Kidney (tissue), 13 donors: ENCODE measurements at regions not wholly inside any gene's neighbourhood (a gene's known extent, or its start where the extent isn't known, plus 50 kb on each side); places are given as distances from the start of the nearest gene placed in this dataset.

ENCODE experiments used
- DNase-seq, 5 donors: peaks; one replicate each; pipeline ENCODE4 v3.0.0-alpha.2; 2013 to 2020
- FAIRE-seq: peaks from 2 replicates; lab custom pipeline; 2012; peaks lifted over from hg19 to GRCh38; lab: Jason Lieb, UNC
- H3K27ac ChIP-seq, 2 donors: one replicate each; pipeline ENCODE4 v1.7.0; 2013; ENCODE audit warnings: low read depth in 2 of 2, low read length in 2 of 2, inconsistent platforms in 1 of 2
- H3K27me3 ChIP-seq: one replicate; pipeline ENCODE4 v1.7.1; 2013; ENCODE audit warnings: low read length, inconsistent platforms; ENCODE audit not compliant: control insufficient read depth, insufficient read depth
- H3K36me3 ChIP-seq, 3 donors: one replicate each; pipeline versions ENCODE4 v1.7.0 to v1.7.1; 2013; ENCODE audit warnings: low read length in 3 of 3, control low read depth in 1 of 3, inconsistent platforms in 1 of 3; ENCODE audit not compliant: insufficient read depth in 3 of 3, control insufficient read depth in 2 of 3
- H3K4me1 ChIP-seq, 3 donors: one replicate each; pipeline versions ENCODE4 v1.7.0 to v1.7.1; 2013; ENCODE audit warnings: low read length in 3 of 3, inconsistent platforms in 1 of 3, low read depth in 1 of 3; ENCODE audit not compliant: control insufficient read depth in 2 of 3, insufficient read depth in 2 of 3
- H3K4me3 ChIP-seq, 3 donors: one replicate each; pipeline versions ENCODE4 v1.7.0 to v1.8.1; 2013; ENCODE audit warnings: low read length in 3 of 3, control low read depth in 1 of 3, inconsistent platforms in 1 of 3
- H3K9ac ChIP-seq, 3 donors: one replicate each; pipeline versions ENCODE4 v1.7.0 to v1.7.1; 2013; ENCODE audit warnings: low read length in 3 of 3, control low read depth in 1 of 3, inconsistent platforms in 1 of 3
- H3K9me3 ChIP-seq, 3 donors: one replicate each; pipeline versions ENCODE4 v1.7.0 to v1.7.1; 2013; ENCODE audit warnings: low read length in 3 of 3, control low read depth in 1 of 3, inconsistent platforms in 1 of 3; ENCODE audit not compliant: control insufficient read depth in 2 of 3, insufficient read depth in 1 of 3
- intact Hi-C: fragments of 100-400 bp; cut with DNase I; formaldehyde crosslinking; loops from one replicate; pipeline ENCODE4 v1.11.1; 2022
- TF ChIP-seq, protein P1 (sequence below): IDR thresholded peaks from 3 replicates; pipeline ENCODE4 v1.5.1; 2012; ENCODE audit warnings: mild to moderate bottlenecking, moderate library complexity, borderline replicate concordance; ENCODE audit not compliant: insufficient read depth; ENCODE audit errors: extremely low read depth
- donor health status: control.
- donor health status: control.
- donor health status: control.
- donor health status: control.
- donor health status: control.
- donor health status: DM: yes; HTN: yes; CAD: no.
- donor health status: Normal renal cell carcinoma (clear cell type).

DNA sequence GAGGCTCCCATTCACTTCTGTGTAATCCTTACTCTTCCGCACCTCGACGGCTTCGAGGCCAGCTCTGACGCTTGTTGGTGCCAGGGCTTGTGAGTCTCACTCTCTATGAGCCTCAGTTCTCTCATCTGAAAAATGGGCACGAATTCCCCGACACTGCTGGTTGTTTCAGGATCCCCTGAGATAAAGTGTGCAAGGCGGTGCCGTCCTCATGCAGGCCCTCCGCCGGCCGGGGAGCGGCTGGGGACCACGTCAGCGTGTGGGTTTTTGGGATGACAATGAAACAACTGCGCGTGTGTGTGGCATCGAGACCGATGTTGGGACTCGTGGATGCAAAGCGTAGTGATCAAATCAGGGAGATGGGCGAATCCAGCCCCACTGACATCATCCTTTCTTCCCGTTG lies 75.6 kb downstream of the FOXL3 start:
- TF ChIP-seq, protein P1, sequence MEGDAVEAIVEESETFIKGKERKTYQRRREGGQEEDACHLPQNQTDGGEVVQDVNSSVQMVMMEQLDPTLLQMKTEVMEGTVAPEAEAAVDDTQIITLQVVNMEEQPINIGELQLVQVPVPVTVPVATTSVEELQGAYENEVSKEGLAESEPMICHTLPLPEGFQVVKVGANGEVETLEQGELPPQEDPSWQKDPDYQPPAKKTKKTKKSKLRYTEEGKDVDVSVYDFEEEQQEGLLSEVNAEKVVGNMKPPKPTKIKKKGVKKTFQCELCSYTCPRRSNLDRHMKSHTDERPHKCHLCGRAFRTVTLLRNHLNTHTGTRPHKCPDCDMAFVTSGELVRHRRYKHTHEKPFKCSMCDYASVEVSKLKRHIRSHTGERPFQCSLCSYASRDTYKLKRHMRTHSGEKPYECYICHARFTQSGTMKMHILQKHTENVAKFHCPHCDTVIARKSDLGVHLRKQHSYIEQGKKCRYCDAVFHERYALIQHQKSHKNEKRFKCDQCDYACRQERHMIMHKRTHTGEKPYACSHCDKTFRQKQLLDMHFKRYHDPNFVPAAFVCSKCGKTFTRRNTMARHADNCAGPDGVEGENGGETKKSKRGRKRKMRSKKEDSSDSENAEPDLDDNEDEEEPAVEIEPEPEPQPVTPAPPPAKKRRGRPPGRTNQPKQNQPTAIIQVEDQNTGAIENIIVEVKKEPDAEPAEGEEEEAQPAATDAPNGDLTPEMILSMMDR, result no peak
- Histone ChIP-seq H3K27me3 (no peaks in the 10 kb centered on the region), H3K4me3 (no peak overlapping the region), H3K27ac (no peak overlapping the region), H3K9ac (no peak overlapping the region), H3K9me3 (no peaks in the 10 kb centered on the region), H3K36me3 (no peaks in the 10 kb centered on the region), H3K4me1 (peaks cover 0 to 7% (median 5%) of the 10 kb centered on the region in 3 donors)
- intact Hi-C loops, result no loop called here
- no peak for FAIRE-seq
- DNase-seq, result peak in 2 of 5 donors; percentile 41 to 46

DNA sequence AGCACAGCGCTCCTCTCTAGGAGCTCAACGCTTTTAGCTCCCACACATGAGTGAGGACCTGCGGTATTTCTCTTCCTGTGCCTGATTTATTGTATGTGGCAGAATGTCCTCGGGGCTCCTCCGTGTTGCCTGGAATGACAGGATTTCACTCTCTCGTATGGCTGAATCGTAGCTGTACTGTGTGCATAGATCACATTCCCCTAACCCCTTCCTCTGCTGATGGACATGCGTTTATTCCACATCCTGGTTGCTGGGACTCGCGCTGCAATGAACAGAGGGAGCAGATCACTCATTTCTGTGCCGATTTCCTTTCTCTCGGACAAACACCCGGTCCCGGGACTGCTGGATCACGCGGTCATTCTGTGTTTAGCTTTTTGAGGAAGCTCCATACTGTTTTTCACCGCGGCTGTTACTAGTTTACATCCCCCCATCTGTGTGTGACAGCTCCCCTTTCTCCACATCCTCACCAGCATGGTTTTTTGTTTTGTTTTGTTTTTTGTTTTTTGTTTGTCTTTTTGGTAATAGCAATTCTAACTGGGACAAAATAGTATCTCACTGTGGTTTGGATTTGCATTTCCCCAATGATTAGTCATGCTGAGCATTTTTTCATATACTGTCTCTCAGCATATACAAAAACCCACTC lies 76.3 kb downstream of the FOXL3 start:
- FAIRE-seq, result no peak
- Histone ChIP-seq H3K27me3 (no peaks in the 10 kb centered on the region), H3K36me3 (no peaks in the 10 kb centered on the region), H3K27ac (no peak overlapping the region), H3K4me3 (no peak overlapping the region), H3K9ac (no peak overlapping the region), H3K9me3 (no peaks in the 10 kb centered on the region), H3K4me1 (peaks cover 0 to 7% (median 5%) of the 10 kb centered on the region in 3 donors)
- TF ChIP-seq, protein P1, result no peak
- DNase-seq, result peak; percentile 22 to 86 (median 70)
- intact Hi-C loops, result no loop called here

DNA sequence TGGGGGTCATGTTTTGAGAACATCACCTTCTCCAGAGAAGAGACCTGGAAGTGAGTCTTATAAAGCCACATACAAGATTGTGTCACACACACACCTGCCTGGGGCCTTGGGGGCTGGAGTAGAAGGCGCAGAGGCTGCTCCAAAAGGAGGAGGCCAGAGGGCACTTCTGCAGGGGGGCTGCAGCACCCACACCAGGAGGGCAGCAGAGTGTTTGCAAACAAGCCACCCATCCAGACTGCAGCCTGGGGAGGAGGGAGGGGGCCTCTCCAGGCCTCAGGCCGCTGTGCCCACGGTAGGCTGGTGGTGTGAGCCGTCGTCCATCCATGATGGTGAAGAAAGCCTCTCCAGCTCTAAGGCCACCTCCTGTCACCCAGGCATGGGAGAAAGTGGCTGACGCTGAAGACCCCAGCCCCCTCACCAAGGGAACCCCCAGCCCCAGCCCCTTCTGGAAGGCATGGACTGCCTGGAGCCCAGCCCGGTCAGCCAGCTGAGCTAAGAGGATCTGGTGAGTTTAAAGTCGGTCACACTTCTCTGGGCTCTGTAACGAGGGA lies 77.5 kb downstream of the FOXL3 start:
- no peaks in the 10 kb centered on the region for H3K36me3 ChIP-seq

More for the DNA sequence above, 77.5 kb downstream of the FOXL3 start:
- no peak overlapping the region for H3K9ac ChIP-seq
- H3K9me3 ChIP-seq, result no peaks in the 10 kb centered on the region
- FAIRE-seq (no peak), DNase-seq (peak in 2 of 5 donors; percentile 54 to 55)
- no peak overlapping the region for H3K27ac ChIP-seq
- TF ChIP-seq, protein P1, result no peak
- intact Hi-C loops, result no loop called here
- no peaks in the 10 kb centered on the region for H3K27me3 ChIP-seq
- H3K4me1 ChIP-seq, result peaks cover 0 to 3% (median 2%) of the 10 kb centered on the region in 3 donors
- H3K4me3 ChIP-seq, result no peak overlapping the region
